PC-3 (cell line): ENCODE measurements at regions not wholly inside any gene's neighbourhood (a gene's known extent, or its start where the extent isn't known, plus 50 kb on each side); places are given as distances from the start of the nearest gene placed in this dataset.
"Not testable (repeated sequence)": the region's sequence is repeated elsewhere in the genome, so short reads cannot be mapped to it uniquely, and the experiment has no call there.

Experiments
- ATAC-seq: fragments of 200-7000 bp; cut with Tn5 transposase; 2 replicates; pipeline ENCODE4 v1.9.1; 2020; ENCODE audit warnings: mild to moderate bottlenecking, moderate library complexity
- BruUV-seq: library from RNA; stranded (reverse); fragments of 400-500 nt; replicated peaks from 2 replicates; lab custom pipeline; 2021; lab: Mats Ljungman, UMichigan
- CTCF ChIA-PET: fragments of 300-600 bp; sonication (Branson Sonifier 250); formaldehyde crosslinking; loops from one replicate; lab custom pipeline; 2022; ENCODE audit warnings: antibody characterized with exemption; lab: Charles Lee
- POLR2A ChIA-PET: fragments of 300-600 bp; sonication (Branson Sonifier 250); formaldehyde crosslinking; loops from one replicate; lab custom pipeline; 2022; ENCODE audit warnings: antibody characterized with exemption; ENCODE audit not compliant: unreplicated experiment; lab: Charles Lee
- DNase-seq: peaks from one replicate; pipeline ENCODE4 v3.0.0-alpha.2; 2015
- H2AFZ ChIP-seq: fragments of 300-600 bp; sonication (generic); 2 replicates; pipeline ENCODE4 v1.6.0; 2016; ENCODE audit warnings: antibody characterized with exemption, low read length
- H3F3A ChIP-seq: fragments of 300-600 bp; sonication (generic); one replicate; pipeline ENCODE4 v1.6.0; 2017; ENCODE audit warnings: antibody characterized with exemption, low read length, control low read depth, mild to moderate bottlenecking; ENCODE audit not compliant: unreplicated experiment
- H3K27ac ChIP-seq: fragments of 300-600 bp; sonication (generic); 2 replicates; pipeline ENCODE4 v1.5.1; 2016; ENCODE audit warnings: mild to moderate bottlenecking, low read length
- H3K27me3 ChIP-seq: fragments of 300-600 bp; sonication (generic); 2 replicates; pipeline ENCODE4 v1.6.1; 2016; ENCODE audit warnings: low read length, mixed read lengths
- H3K36me3 ChIP-seq: fragments of 300-600 bp; sonication (generic); 2 replicates; pipeline ENCODE4 v1.6.1; 2016; ENCODE audit warnings: low read depth, mixed run types, low read length, mixed read lengths
- H3K4me1 ChIP-seq: fragments of 300-600 bp; sonication (generic); 2 replicates; pipeline ENCODE4 v1.5.1; 2016; ENCODE audit warnings: low read length; ENCODE audit not compliant: insufficient read depth
- H3K4me2 ChIP-seq: fragments of 300-600 bp; sonication (generic); 2 replicates; pipeline ENCODE4 v1.6.0; 2016; ENCODE audit warnings: low read length
- H3K4me3 ChIP-seq: fragments of 300-600 bp; sonication (generic); 2 replicates; pipeline ENCODE4 v1.5.1; 2016; ENCODE audit warnings: mild to moderate bottlenecking, low read length, mixed read lengths
- H3K79me2 ChIP-seq: fragments of 300-600 bp; sonication (generic); 2 replicates; pipeline ENCODE4 v1.6.1; 2017; ENCODE audit warnings: low read length, mixed read lengths
- H3K9ac ChIP-seq: fragments of 300-600 bp; sonication (generic); 2 replicates; pipeline ENCODE4 v1.6.0; 2016; ENCODE audit warnings: mild to moderate bottlenecking, low read length
- H3K9me2 ChIP-seq: fragments of 300-600 bp; sonication (generic); replicated peaks from 2 replicates; pipeline ENCODE4 v1.6.1; 2016; ENCODE audit warnings: mixed run types, low read length, mixed read lengths
- H3K9me3 ChIP-seq: fragments of 300-600 bp; sonication (generic); 2 replicates; pipeline ENCODE4 v1.6.1; 2016; ENCODE audit warnings: low read length, mixed read lengths
- H4K20me1 ChIP-seq: fragments of 300-600 bp; sonication (generic); 2 replicates; pipeline ENCODE4 v1.6.1; 2016; ENCODE audit warnings: low read length, mixed read lengths
- CTCF ChIP-seq: fragments of 300-600 bp; sonication (generic); conservative IDR thresholded peaks from 2 replicates; pipeline ENCODE4 v1.5.1; 2017; ENCODE audit warnings: antibody characterized with exemption, low read depth, mild to moderate bottlenecking, low read length
- EZH2 ChIP-seq: fragments of 300-600 bp; sonication (generic); IDR thresholded peaks from one replicate; pipeline ENCODE4 v1.6.1; 2017; ENCODE audit warnings: antibody characterized with exemption, mild to moderate bottlenecking, low read length; ENCODE audit not compliant: unreplicated experiment
- EZH2phosphoT487 ChIP-seq: fragments of 300-600 bp; sonication (generic); IDR thresholded peaks from 2 replicates; pipeline ENCODE4 v1.6.1; 2018; ENCODE audit warnings: mild to moderate bottlenecking, antibody characterized with exemption, low read length, borderline replicate concordance
- intact Hi-C: fragments of 100-400 bp; cut with micrococcal nuclease; formaldehyde crosslinking; loops from 2 replicates; pipeline ENCODE4 v1.9.0; 2023

- intact Hi-C loops = no loop called here
- Histone ChIP-seq H3K4me1 (no peaks in the 10 kb centered on the region), H3K9ac (no peak overlapping the region), H3K27ac (no peak overlapping the region), H3K36me3 (no peaks in the 10 kb centered on the region), H3K4me3 (no peak overlapping the region), H3K9me3 (no peaks in the 10 kb centered on the region), H4K20me1 (no peaks in the 10 kb centered on the region), H3F3A (no peaks in the 10 kb centered on the region), H3K4me2 (no peak overlapping the region), H3K79me2 (no peaks in the 10 kb centered on the region), H2AFZ (no peak overlapping the region), H3K27me3 (no peaks in the 10 kb centered on the region), H3K9me2 (no peaks in the 10 kb centered on the region)
- ChIA-PET CTCF (no interaction called here), POLR2A (no interaction called here)
- BruUV-seq = no TSS peak
- no peak for TF ChIP-seq EZH2phosphoT487
- no peak for ATAC-seq
- DNase-seq = no peak
Measured at GRCh38 chr2:78260861-78261260, 738.7 kb upstream of the LRRTM4 start.

GRCh38 chr2:78261454-78261853, 739.3 kb upstream of the LRRTM4 start:
- Histone ChIP-seq H3K9me2 (no peaks in the 10 kb centered on the region), H3K4me2 (no peak overlapping the region), H3K4me3 (no peak overlapping the region), H3K27me3 (no peaks in the 10 kb centered on the region), H3K9ac (no peak overlapping the region), H3K9me3 (no peaks in the 10 kb centered on the region), H3K4me1 (no peaks in the 10 kb centered on the region), H3K27ac (no peak overlapping the region), H3F3A (no peaks in the 10 kb centered on the region), H2AFZ (no peak overlapping the region), H3K36me3 (no peaks in the 10 kb centered on the region), H4K20me1 (no peaks in the 10 kb centered on the region), H3K79me2 (no peaks in the 10 kb centered on the region)
- CTCF ChIA-PET = no interaction called here
- POLR2A ChIA-PET = no interaction called here
- DNase-seq (no peak), ATAC-seq (no peak)
- intact Hi-C loops = no loop called here
- BruUV-seq = no TSS peak
- TF ChIP-seq CTCF (no peak), EZH2 (no peak), EZH2phosphoT487 (no peak)

GRCh38 chr2:78262089-78262488, 739.9 kb upstream of the LRRTM4 start:
- H3K4me3 ChIP-seq, H3K36me3 ChIP-seq, H3K27ac ChIP-seq, BruUV-seq, H3K27me3 ChIP-seq, H2AFZ ChIP-seq, H3F3A ChIP-seq, H3K9me3 ChIP-seq, H3K4me1 ChIP-seq, ATAC-seq, DNase-seq, H3K9ac ChIP-seq, POLR2A ChIA-PET, H3K9me2 ChIP-seq, H4K20me1 ChIP-seq, intact Hi-C loops, CTCF ChIA-PET, H3K79me2 ChIP-seq, H3K4me2 ChIP-seq: not testable (repeated sequence)

- no peaks in the 10 kb centered on the region for H3F3A ChIP-seq
- H3K79me2 ChIP-seq = no peaks in the 10 kb centered on the region
- CTCF ChIA-PET = no interaction called here
- no peaks in the 10 kb centered on the region for H3K36me3 ChIP-seq
- H3K4me1 ChIP-seq = no peaks in the 10 kb centered on the region
- no peak overlapping the region for H3K4me3 ChIP-seq
- no peak for DNase-seq
- no peaks in the 10 kb centered on the region for H3K9me2 ChIP-seq
- TF ChIP-seq EZH2 (no peak), EZH2phosphoT487 (no peak), CTCF (no peak)
- intact Hi-C loops = no loop called here
- H3K9ac ChIP-seq = no peak overlapping the region
- H3K4me2 ChIP-seq = no peak overlapping the region
- H3K27ac ChIP-seq = no peak overlapping the region
- POLR2A ChIA-PET = no interaction called here
- H3K27me3 ChIP-seq = no peaks in the 10 kb centered on the region
- H4K20me1 ChIP-seq = no peaks in the 10 kb centered on the region
- H3K9me3 ChIP-seq = no peaks in the 10 kb centered on the region
- no TSS peak for BruUV-seq
- no peak overlapping the region for H2AFZ ChIP-seq
- no peak for ATAC-seq
Measured at GRCh38 chr2:78262713-78263375, 740.7 kb upstream of the LRRTM4 start.
